ENCODE measurements at regions not wholly inside any gene's neighbourhood (a gene's known extent, or its start where the extent isn't known, plus 50 kb on each side); places are given as distances from the start of the nearest gene placed in this dataset.
"Not testable (repeated sequence)": the region's sequence is repeated elsewhere in the genome, so short reads cannot be mapped to it uniquely, and the experiment has no call there.

- no peak for DNase-seq
Measured at GRCh38 chr5:143913008-143913752, 101.2 kb downstream of the HMHB1 start.

DNA sequence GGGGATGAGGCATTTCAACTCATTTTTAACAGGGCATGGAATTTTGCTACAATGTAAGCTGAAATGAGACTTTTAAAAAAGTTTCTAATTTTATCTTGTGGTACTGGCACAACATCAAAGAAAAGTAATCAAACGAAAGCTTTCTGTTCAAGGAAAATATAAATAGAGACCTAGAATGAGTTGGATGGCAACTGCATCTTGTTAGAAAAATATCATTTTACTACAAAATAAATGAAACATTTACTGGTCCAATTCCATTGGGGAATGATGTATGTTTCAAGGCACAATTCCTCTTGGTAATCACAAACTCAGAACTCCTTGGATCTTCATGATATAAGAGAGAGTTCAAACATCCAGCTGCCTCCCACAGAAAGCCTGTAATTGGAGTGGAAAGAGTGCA is 102.8 kb downstream of the HMHB1 start:
- no peak for DNase-seq

DNA sequence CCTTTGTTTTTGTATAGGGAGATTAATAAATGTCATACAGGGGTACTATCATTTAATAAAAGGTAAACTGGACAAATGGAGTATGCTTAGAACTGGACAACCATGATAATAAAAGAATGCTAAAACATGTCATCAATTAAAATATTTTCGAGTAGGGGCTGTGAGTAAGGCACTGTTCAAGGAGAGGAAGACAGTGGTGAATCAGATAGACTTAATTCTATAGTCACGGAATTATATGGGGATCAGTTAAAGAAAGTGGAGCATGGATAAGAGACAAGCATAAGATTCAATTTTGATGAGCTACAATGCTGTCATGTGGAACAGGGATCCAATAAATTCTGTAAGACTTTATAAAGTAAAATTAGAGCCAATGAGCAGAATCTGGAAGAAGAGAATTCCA is 104.5 kb downstream of the HMHB1 start:
- no peak for DNase-seq

DNA sequence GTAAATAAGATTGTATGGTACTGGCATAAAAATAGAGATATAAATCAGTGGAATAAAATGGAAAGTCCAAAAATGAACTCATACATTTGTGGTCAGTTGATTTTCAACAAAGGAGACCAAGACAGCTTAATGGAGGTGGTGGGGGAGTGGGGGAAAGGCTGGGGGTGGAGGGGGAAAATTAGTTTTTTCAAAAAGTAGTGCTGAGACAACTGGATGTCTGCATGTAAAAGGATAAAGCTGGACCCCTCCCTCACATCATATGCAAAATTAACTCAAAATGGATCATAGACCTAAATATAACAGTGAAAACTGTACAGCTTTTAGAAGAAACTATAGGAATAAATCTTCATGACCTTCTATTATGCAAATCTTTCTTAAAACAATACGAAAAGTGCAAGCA is 107.0 kb downstream of the HMHB1 start:
- no peak for DNase-seq

GRCh38 chr5:143920772-143921171 is 108.8 kb downstream of the HMHB1 start:
- no peak for DNase-seq

DNA sequence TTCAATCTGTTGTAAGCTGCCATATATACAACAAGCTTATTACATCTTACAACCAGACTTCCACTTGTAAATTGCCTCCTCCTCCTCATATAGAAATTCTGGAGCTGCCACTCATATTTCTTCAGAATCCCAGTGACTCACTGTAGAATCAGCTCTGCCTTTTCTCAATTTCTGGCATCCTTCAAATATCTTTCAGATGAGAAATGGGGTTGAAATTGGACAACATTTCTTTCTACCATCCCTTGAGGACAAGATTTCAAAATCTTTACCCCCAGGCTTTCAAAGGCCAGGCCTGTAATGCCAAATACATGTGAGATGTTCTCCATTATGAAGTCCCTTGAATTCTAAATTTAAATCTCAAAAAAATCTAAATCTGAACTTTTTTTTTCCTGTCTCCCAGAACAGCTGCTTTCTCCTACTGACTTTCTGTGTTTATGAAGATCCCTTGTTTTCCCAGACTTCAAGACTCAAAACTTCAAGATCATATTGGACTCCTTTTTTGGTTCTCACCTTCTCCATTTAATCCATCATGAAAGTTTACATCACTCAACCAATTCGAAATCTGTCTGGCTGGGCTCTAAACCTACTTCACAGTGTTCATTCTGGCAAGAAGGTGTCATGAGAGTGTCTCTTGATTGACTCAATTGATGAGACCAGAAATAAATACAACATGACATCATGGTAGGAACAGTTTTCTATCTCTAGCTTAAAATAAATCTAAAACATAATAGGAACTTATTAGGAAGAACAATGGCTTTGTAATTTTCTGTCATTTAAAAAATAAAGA is 109.8 kb downstream of the HMHB1 start:
- DNase-seq, result no peak

DNA sequence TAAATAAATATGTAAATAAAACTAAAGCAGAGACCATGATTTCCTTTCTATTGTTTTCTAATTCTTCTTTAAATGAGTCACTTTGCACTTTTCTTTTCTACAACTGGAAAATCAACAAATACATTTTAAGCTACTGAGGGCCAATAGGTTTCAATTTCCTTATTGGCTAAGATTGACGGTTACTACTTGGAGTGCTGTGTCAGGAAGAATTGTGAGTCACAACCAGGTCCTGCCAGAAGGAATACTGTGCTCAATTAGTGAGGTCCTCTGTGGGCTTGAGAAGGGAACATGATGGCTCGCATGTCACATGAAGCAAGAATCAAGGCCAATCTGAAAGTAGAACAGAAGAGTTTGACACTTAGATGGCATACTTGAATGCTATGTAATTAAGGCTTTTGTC is 110.8 kb downstream of the HMHB1 start:
- DNase-seq, result no peak

DNA sequence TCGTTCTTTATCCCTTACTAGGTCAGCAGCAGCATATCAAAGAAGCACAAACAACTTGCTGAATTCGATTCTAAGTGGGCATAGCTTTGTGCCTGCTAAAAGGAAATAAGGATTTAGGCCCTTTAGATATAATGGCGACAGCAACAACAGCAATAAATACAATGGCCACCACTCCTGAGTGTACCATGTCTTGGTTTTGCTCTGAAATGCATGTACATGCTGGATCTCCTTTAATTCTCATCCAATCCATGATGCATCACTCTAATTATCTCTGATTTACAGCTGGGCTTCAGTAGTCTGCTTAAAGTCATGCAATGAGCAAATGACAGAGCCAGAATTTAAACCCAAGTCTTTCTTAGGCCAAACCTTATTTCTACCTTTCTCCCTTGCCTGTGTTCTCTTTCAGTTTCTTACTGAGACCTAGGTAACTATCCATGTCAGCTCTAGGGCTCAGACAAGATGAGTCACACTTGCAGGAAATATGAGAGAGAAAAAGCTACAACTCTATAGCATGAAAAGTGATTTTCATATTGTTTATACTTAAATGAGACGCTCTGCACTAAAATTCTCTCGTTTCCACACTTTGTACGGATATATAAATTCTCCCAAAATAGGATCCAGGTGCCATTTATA is 111.8 kb downstream of the HMHB1 start:
- DNase-seq, result no peak

DNA sequence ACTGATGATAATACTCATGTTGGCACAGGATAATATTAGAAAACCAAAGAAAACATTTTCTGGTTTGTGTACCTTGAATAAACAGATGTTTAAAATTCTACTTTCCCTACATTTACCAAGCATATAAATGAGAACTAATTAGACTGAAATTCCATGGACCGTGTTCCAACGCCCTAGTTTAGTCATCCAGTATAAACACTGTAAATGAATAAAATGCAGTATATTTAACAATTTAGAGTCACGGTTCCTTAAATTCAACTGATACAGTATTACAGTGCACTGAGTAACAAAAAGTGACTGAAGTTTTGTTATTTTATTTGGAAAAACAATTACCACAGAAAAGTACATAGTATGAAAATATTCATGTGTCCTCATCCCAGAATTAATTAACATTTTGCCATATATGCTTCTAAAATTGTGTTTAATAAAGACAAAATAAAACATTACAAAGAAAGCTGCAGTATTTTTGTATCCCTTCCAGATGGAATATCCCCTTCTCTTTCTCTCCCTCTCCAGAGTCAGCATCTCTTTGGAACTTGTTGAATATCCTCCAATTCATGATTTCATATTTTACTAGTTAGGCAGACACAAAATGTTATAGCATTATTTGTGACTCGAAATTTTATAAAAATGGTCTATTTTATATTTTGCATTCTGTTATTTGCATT is 112.5 kb downstream of the HMHB1 start:
- DNase-seq, result no peak

DNA sequence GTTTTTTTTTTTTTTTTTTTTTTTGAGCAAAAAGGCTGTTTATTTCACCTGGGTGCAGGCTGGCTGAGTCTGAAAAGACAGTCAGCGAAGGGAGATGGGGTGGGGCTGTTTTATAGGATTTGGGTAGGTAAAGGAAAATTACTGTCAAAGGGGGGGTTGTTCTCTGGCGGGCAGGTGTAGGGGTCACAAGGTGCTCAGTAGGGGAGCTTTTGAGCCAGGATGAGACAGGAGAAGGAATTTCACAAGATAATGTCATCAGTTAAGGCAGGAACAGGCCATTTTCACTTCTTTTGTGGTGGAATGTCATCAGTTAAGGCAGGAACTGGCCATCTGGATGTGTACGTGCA is 113.0 kb downstream of the HMHB1 start:
- DNase-seq, result not testable (repeated sequence)

GRCh38 chr5:143929486-143929885 is 117.5 kb downstream of the HMHB1 start:
- no peak for DNase-seq

GRCh38 chr5:143930561-143930960 is 118.6 kb downstream of the HMHB1 start:
- DNase-seq, result no peak

GRCh38 chr5:143931476-143931875 is 119.5 kb downstream of the HMHB1 start:
- no peak for DNase-seq

DNA sequence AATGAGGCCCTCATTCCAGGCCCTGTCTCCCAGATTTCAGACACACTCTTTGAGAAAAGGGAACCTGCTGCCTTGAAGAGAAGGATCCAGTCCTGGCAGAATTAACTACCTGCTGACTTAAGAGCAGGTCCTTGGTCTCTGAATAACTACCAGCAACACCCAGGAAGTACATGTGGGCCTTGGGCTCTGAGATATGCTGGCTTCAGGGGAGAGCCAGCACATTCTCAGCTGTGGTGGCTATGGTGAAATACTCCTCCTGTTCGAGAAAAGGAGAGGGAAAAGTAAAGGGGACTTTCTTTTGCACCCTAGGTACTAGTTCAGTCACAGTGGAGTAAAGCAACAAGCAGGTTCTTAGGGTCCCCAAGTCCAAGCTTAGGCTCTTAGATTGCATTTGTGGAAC is 120.0 kb downstream of the HMHB1 start:
- DNase-seq, result no peak

DNA sequence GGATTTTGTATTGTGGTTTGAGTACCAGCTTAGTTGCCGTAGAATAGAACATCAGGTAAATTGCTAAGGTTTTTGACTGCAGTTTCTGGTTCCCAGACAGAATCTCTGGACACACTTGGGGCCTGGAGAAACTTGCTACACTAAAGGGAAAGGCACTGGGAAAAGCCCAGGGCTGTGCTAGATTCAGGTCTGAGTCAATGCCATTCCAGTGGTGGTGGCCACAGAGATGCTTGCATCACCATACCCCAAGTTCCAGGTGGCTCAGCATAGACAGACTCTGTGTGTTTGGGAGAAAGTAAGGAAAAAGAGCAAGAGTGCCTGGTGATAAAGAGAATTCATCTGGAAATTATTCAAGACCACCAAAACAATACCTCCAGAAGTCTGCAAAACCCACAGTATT is 120.6 kb downstream of the HMHB1 start:
- no peak for DNase-seq

DNA sequence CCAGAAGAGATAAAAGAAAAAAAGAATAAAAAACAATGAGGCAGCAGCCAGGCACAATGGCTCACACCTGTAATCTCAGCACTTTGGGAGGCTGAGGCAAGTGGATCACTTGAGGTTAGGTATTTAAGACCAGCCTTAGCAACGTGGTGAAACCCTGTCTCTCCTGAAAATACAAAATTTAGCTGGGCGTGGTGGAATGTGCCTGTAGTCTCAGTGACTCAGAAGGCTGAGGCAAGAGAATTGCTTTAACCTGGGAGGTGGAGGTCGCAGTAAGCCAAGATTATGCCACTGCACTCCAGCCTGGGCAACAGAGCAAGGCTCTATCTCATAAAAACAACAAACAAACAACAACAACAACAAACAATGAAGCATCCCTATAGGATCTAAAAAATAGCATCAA is 121.5 kb downstream of the HMHB1 start:
- DNase-seq, result no peak

GRCh38 chr5:143934821-143935220 is 122.9 kb downstream of the HMHB1 start:
- no peak for DNase-seq

DNA sequence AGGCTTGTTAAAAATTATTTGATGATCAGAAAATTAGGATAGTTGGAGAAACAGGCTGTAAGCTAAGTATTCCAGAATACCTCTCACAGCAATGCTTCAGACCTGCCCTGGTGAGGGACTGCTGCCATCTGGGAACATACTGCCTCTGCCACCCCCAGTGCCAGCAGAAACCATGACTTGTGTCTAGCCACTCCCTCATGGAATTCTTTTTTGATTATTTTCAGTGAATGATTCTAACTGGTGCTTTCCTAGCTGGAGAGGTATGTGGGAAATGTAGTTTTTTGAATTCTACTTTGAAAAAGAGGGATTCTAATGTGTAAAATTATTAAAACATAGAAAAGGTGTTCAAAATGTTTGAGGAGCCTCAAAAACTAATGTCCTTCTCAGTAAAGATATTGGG is 126.3 kb downstream of the HMHB1 start:
- no peak for DNase-seq

DNA sequence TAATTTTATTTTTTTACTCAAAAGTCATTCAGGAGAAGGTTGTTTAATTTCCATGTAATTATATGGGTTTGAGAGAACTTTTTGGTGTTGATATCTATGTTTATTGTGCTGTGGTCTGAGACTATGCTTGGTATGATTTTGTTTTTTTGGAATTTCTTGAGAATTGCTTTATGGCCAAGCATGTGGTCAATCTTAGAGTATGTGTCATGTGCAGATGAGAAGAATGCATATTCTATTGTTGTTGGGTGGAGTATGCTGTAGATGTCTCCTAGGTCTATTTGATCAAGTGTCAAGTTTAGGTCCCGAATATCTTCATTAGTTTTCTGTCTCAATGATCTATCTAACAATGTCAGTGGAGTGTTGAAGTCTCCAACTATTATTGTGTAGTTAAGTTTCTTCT is 134.9 kb downstream of the HMHB1 start:
- no peak for DNase-seq

DNA sequence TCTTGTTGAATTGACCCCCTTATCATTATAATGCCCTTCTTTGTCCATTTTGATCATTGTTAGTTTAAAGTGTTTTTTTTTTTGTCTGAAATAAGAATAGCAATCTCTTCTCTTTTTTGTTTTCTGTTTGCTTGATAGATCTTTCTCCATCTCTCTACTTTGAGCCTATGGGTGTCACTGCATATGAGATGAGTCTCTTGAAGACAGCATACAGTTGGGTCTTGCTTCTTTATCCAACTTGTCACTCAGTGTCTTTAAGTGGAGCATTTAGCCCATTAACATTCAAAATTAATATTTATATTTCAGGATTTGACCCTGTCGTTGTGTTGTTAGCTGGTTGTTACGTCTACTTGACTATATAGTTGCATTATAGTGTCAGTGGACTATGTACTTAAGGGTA is 135.4 kb downstream of the HMHB1 start:
- no peak for DNase-seq

GRCh38 chr5:143952809-143953208 is 140.8 kb downstream of the HMHB1 start:
- no peak for DNase-seq

- no peak for DNase-seq
Measured at GRCh38 chr5:143953851-143954250, 141.9 kb downstream of the HMHB1 start.

DNA sequence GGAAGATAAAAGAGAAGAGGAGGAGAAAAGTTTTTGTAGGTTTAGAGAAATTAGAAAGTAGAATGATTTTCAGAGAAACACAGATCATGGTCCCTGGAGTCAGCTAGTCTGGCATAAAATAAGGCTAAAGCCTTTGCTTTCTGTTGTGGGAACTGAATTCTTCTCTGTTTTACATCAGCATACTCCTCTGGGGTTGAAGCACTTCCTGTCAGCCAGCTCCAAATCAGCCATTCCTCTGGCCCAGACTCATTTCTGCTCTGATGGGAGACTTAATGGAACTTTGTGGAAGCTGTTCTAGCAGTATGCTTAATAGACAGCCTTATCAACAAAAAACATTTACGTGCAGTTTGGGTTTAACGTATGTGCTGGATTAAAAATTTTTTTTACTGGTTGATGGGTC is 143.2 kb downstream of the HMHB1 start:
- no peak for DNase-seq

- no peak for DNase-seq
Measured at GRCh38 chr5:143957455-143957854, 145.5 kb downstream of the HMHB1 start.
